Heart right ventricle (tissue), 16 donors: ENCODE measurements at regions not wholly inside any gene's neighbourhood (a gene's known extent, or its start where the extent isn't known, plus 50 kb on each side); places are given as distances from the start of the nearest gene placed in this dataset.

Source experiments
- ATAC-seq, 8 donors: fragments of 200-7000 bp; cut with Tn5 transposase; one replicate each; pipeline ENCODE4 v1.9.1; 2020; ENCODE audit warnings: mild to moderate bottlenecking in 8 of 8, moderate library complexity in 8 of 8, moderate number of reproducible peaks in 1 of 8
- DNase-seq, 2 donors: peaks; one replicate each; pipeline ENCODE4 v3.0.0-alpha.2; 2020
- H3K27ac ChIP-seq, 10 donors: fragments of 200-600 bp; sonication (generic) in 2 of 10; one replicate each; pipeline versions ENCODE4 v1.5.0 to v1.8.0; 2020 to 2022; ENCODE audit warnings: mild to moderate bottlenecking in 3 of 10
- H3K27me3 ChIP-seq, 7 donors: fragments of 200-600 bp; one replicate each; pipeline ENCODE4 v1.8.0; 2021 to 2022; ENCODE audit warnings: mild to moderate bottlenecking in 2 of 7
- H3K36me3 ChIP-seq, 9 donors: fragments of 200-600 bp; sonication (generic) in 1 of 9; one replicate each; pipeline versions ENCODE4 v1.5.0 to v1.8.0; 2020 to 2022; ENCODE audit warnings: mild to moderate bottlenecking in 2 of 9
- H3K4me1 ChIP-seq, 9 donors: fragments of 200-600 bp; sonication (generic) in 1 of 9; one replicate each; pipeline versions ENCODE4 v1.5.0 to v1.8.0; 2020 to 2022; ENCODE audit warnings: mild to moderate bottlenecking in 4 of 9
- H3K4me3 ChIP-seq, 10 donors: fragments of 200-600 bp; sonication (generic) in 2 of 10; one replicate each; pipeline versions ENCODE4 v1.5.0 to v1.8.0; 2020 to 2022; ENCODE audit warnings: mild to moderate bottlenecking in 7 of 10, moderate library complexity in 2 of 10
- H3K9me3 ChIP-seq, 11 donors: fragments of 200-600 bp in 10 of 11; sonication (generic) in 2 of 11; one replicate each; pipeline versions ENCODE4 v1.5.0 to v1.8.0; 2013 to 2022; ENCODE audit warnings: mild to moderate bottlenecking in 2 of 11, control low read depth in 1 of 11, moderate library complexity in 1 of 11
- CTCF ChIP-seq, 9 donors: fragments of 200-600 bp; sonication (generic) in 2 of 9; IDR thresholded peaks; one replicate each; pipeline versions ENCODE4 v1.5.0 to v1.8.0; 2021 to 2022; ENCODE audit warnings: antibody characterized with exemption in 9 of 9, mild to moderate bottlenecking in 5 of 9, moderate library complexity in 1 of 9
- WGBS, 2 donors: extraction: QIAGEN DNeasy Blood & Tissue Kit; methylation state at CpG; one replicate each; pipeline ENCODE4 v1.1.7; 2013; ENCODE audit warnings: inconsistent platforms in 1 of 2; 5-methylcytosine and 5-hydroxymethylcytosine counted together
- intact Hi-C, 10 donors: fragments of 100-400 bp; cut with DNase I; formaldehyde crosslinking; loops; one replicate each; pipeline versions ENCODE4 v1.11.1 to v1.14.2; 2022
- donor health status: Arrhythmogenic right ventricular cardiomyopathy.
- donor health status: ischemic (EF 13 %, LVEDD 7.1; RV severe dilation, severe dysfunction).
- donor health status: healthy with polysubstance abuse.
- donor health status: DM: no; HTN: yes; CAD: no.
- donor health status: DM: no; HTN: no; CAD: no.
- donor health status: ischemic (EF 25% LVEDD 6.9; RV normal size, moderate dysfunction).
- donor health status: ischemic (EF 25% LVEDD 5.7; RV mildly dilated, moderate dysfunction).
- donor health status: healthy.
- donor health status: DM: yes; HTN: yes; CAD: no.
- donor health status: Ischemic cardiomyopathy.
- donor health status: ischemic (EF 35%, LVEDD 5.7; RV mildly dilated, moderate dysfunction).
- donor health status: nonischemic (EF 11% LVEDD 7.7; RV severe dilation, severe dysfunction).
- donor health status: DM: yes; HTN: yes; CAD: no.
- donor health status: PGD.
- donor health status: ischemic (EF 29% LVEDD 5.4; RV normal size, mild dysfunction).
- donor health status: nonischemic (EF 23%, LVEDD 6.1; RV moderate dilation, normal function).

- ATAC-seq, result no peak
- H3K4me3 ChIP-seq, result no peak overlapping the region
- H3K4me1 ChIP-seq, result peaks cover 0 to 10% (median 0%) of the 10 kb centered on the region in 9 donors
- TF ChIP-seq CTCF (IDR thresholded peaks at IDR 0.05), result no peak
- DNase-seq, result no peak
- H3K27me3 ChIP-seq, result peaks cover 0 to 5% (median 0%) of the 10 kb centered on the region in 7 donors
- no peaks in the 10 kb centered on the region for H3K36me3 ChIP-seq
- intact Hi-C loops, result no loop called here
- peaks cover 0 to 14% (median 0%) of the 10 kb centered on the region in 11 donors for H3K9me3 ChIP-seq
- WGBS, 2 donors, result 86 to 91% methylated on average over 3 of the region's 3 CpGs
- H3K27ac ChIP-seq, result no peak overlapping the region
Measured at GRCh38 chr14:56413721-56414120, 165.9 kb upstream of the TMEM260 start.

GRCh38 chr14:56414236-56414635 is 165.4 kb upstream of the TMEM260 start:
- TF ChIP-seq CTCF (IDR thresholded peaks at IDR 0.05), result no peak
- WGBS, 2 donors, result 88 to 89% methylated on average over 3 of the region's 3 CpGs
- Histone ChIP-seq H3K4me3 (no peak overlapping the region), H3K9me3 (peaks cover 0 to 10% (median 0%) of the 10 kb centered on the region in 11 donors), H3K27me3 (peaks cover 0 to 5% (median 0%) of the 10 kb centered on the region in 7 donors), H3K27ac (no peak overlapping the region), H3K36me3 (no peaks in the 10 kb centered on the region), H3K4me1 (peaks cover 0 to 10% (median 0%) of the 10 kb centered on the region in 9 donors)
- ATAC-seq, result no peak
- intact Hi-C loops, result no loop called here
- no peak for DNase-seq

GRCh38 chr14:56416213-56416612 is 163.4 kb upstream of the TMEM260 start:
- no peak for TF ChIP-seq CTCF (IDR thresholded peaks at IDR 0.05)

GRCh38 chr14:56417173-56417572 is 162.4 kb upstream of the TMEM260 start:
- Histone ChIP-seq H3K27ac (no peak overlapping the region), H3K27me3 (peaks cover 0 to 4% (median 0%) of the 10 kb centered on the region in 7 donors), H3K4me1 (peaks cover 0 to 9% (median 0%) of the 10 kb centered on the region in 9 donors), H3K9me3 (peaks cover 0 to 5% (median 0%) of the 10 kb centered on the region in 11 donors), H3K4me3 (no peak overlapping the region), H3K36me3 (no peaks in the 10 kb centered on the region)
- ATAC-seq (no peak), DNase-seq (no peak)
- intact Hi-C loops, result no loop called here
- WGBS, 2 donors, result 87 to 92% methylated on average over 1 of the region's 1 CpG
- no peak for TF ChIP-seq CTCF (IDR thresholded peaks at IDR 0.05)

More at GRCh38 chr14:56416213-56416612, 163.4 kb upstream of the TMEM260 start:
- DNase-seq (no peak), ATAC-seq (no peak)
- peaks cover 0 to 10% (median 0%) of the 10 kb centered on the region in 9 donors for H3K4me1 ChIP-seq
- H3K4me3 ChIP-seq, result no peak overlapping the region
- H3K36me3 ChIP-seq, result no peaks in the 10 kb centered on the region
- H3K9me3 ChIP-seq, result peaks cover 0 to under 1% (median 0%) of the 10 kb centered on the region in 11 donors
- WGBS, 2 donors, result 97 to 98% methylated on average over 9 of the region's 9 CpGs
- H3K27ac ChIP-seq, result no peak overlapping the region
- peaks cover 0 to 5% (median 0%) of the 10 kb centered on the region in 7 donors for H3K27me3 ChIP-seq
- intact Hi-C loops, result no loop called here
